Tibial nerve (tissue), 3 donors: ENCODE measurements at regions not wholly inside any gene's neighbourhood (a gene's known extent, or its start where the extent isn't known, plus 50 kb on each side); places are given as distances from the start of the nearest gene placed in this dataset.

Experiments
- CTCF ChIP-seq, 5 experiments: fragments of 200-600 bp in 3 of 5; fragments of 450-650 bp in 2 of 5; sonication (generic) in 3 of 5; IDR thresholded peaks; one replicate each; pipeline ENCODE4 v1.5.1; 2016 to 2019; ENCODE audit warnings: antibody characterized with exemption in 5 of 5, mild to moderate bottlenecking in 3 of 5, moderate library complexity in 2 of 5
- POLR2A ChIP-seq, 2 donors: fragments of 450-650 bp; IDR thresholded peaks; one replicate each; pipeline ENCODE4 v1.6.1; 2017; ENCODE audit warnings: antibody characterized with exemption in 2 of 2, mild to moderate bottlenecking in 2 of 2, moderate library complexity in 2 of 2

GRCh38 chr3:163914567-163914966 is 1163.7 kb downstream of the SI start:
- TF ChIP-seq CTCF (IDR thresholded peaks at IDR 0.05): no peak
- no peak for TF ChIP-seq POLR2A (IDR thresholded peaks at IDR 0.05)
